Muscle of leg (tissue), 3 donors: ENCODE measurements at regions not wholly inside any gene's neighbourhood (a gene's known extent, or its start where the extent isn't known, plus 50 kb on each side); places are given as distances from the start of the nearest gene placed in this dataset.
A peak's percentile ranks its signal among the peaks of the same experiment; 100 is the strongest.
"Not testable (repeated sequence)": the region's sequence is repeated elsewhere in the genome, so short reads cannot be mapped to it uniquely, and the experiment has no call there.

Experiments
- DNase-seq: peaks from one replicate; pipeline ENCODE4 v3.0.0; 2013
- H3K27ac ChIP-seq: one replicate; pipeline ENCODE4 v1.5.1; 2013; ENCODE audit warnings: mild to moderate bottlenecking, low read length, control low read depth
- H3K27me3 ChIP-seq: one replicate; pipeline ENCODE4 v1.6.1; 2013; ENCODE audit warnings: low read length; ENCODE audit not compliant: control insufficient read depth, insufficient read depth
- H3K36me3 ChIP-seq: one replicate; pipeline ENCODE4 v1.6.1; 2013; ENCODE audit warnings: low read length; ENCODE audit not compliant: control insufficient read depth, insufficient read depth
- H3K4me1 ChIP-seq: one replicate; pipeline ENCODE4 v1.6.1; 2013; ENCODE audit warnings: low read length; ENCODE audit not compliant: control insufficient read depth, insufficient read depth
- H3K4me3 ChIP-seq: one replicate; pipeline ENCODE4 v1.5.1; 2013; ENCODE audit warnings: low read length, control low read depth
- H3K9me3 ChIP-seq: replicated peaks from 2 replicates; pipeline ENCODE4 v1.6.1; 2013; ENCODE audit warnings: low read depth, low read length; ENCODE audit not compliant: control insufficient read depth
- WGBS: methylation state at CpG from one replicate; pipeline ENCODE4 v1.1.5; 2013; ENCODE audit warnings: missing lambda C conversion rate; ENCODE audit not compliant: insufficient coverage; 5-methylcytosine and 5-hydroxymethylcytosine counted together

- not testable (repeated sequence) for H3K27ac ChIP-seq, H3K27me3 ChIP-seq, H3K9me3 ChIP-seq, H3K36me3 ChIP-seq, H3K4me3 ChIP-seq, H3K4me1 ChIP-seq, DNase-seq
- WGBS: 42% methylated on average over 3 of the region's 4 CpGs
Measured at GRCh38 chr14:71807049-71807448, 125.2 kb upstream of the RGS6 start.

GRCh38 chr14:71810800-71811199 is 121.4 kb upstream of the RGS6 start:
- not testable (repeated sequence) for H3K9me3 ChIP-seq, DNase-seq, H3K36me3 ChIP-seq, H3K27ac ChIP-seq, H3K4me3 ChIP-seq, H3K27me3 ChIP-seq, H3K4me1 ChIP-seq
- no CpG with 5 or more reads among the region's 4 CpGs for WGBS

- no peaks in the 10 kb centered on the region for H3K4me1 ChIP-seq
- H3K27me3 ChIP-seq: peaks cover 3% of the 10 kb centered on the region
- no peaks in the 10 kb centered on the region for H3K9me3 ChIP-seq
- 66% methylated on average over 4 of the region's 4 CpGs for WGBS
- H3K36me3 ChIP-seq: no peaks in the 10 kb centered on the region
- no peak for DNase-seq
- no peak overlapping the region for H3K4me3 ChIP-seq
- no peak overlapping the region for H3K27ac ChIP-seq
Measured at GRCh38 chr14:71812693-71813092, 119.5 kb upstream of the RGS6 start.

DNA sequence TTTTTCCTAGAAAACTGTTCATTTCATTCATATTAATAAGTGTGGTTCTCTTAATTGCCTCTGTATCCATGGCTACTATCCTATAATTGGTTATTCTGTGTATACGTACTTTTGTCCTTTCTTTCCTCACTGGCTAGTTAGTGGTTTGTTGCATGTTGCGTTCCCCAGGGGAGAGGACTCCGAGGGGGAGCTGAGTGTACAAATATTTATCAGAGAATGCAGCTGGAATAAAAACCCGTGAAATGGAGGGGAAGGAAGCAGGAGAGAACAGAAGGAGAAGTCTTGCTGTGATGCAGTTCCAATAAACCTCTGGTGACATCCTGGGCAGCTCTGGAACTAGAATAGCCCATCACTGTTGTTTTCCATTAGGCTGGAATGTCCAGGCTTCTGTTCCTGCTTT is 117.1 kb upstream of the RGS6 start:
- peaks cover 3% of the 10 kb centered on the region for H3K27me3 ChIP-seq
- no peak overlapping the region for H3K27ac ChIP-seq
- no peaks in the 10 kb centered on the region for H3K9me3 ChIP-seq
- no peak overlapping the region for H3K4me3 ChIP-seq
- H3K36me3 ChIP-seq: no peaks in the 10 kb centered on the region
- no peaks in the 10 kb centered on the region for H3K4me1 ChIP-seq
- no peak for DNase-seq
- WGBS: 50% methylated on average over 3 of the region's 4 CpGs

DNA sequence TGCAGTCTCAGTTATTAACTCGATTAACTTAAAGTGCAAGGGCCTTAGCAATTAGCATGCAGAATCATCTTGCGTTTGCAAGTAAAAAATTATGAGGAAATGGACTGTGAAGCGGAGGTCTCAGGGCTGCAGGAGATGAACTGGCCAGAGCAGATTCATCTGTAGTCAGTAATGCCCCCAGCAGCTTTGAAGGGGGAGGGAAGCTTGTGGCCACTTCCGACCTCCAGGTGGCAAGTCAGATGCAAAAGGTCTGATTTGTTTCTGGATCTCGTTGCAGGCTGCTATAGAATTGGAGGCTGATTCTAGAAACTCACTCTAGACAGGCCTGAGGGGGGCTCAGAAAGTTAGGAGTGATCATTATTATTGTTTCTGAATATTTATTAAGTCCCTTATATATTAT is 107.4 kb upstream of the RGS6 start:
- 76% methylated on average over 2 of the region's 5 CpGs for WGBS
- H3K4me3 ChIP-seq: no peak overlapping the region
- no peak overlapping the region for H3K27ac ChIP-seq
- no peaks in the 10 kb centered on the region for H3K9me3 ChIP-seq
- DNase-seq: no peak
- H3K36me3 ChIP-seq: no peaks in the 10 kb centered on the region
- H3K27me3 ChIP-seq: no peaks in the 10 kb centered on the region
- no peaks in the 10 kb centered on the region for H3K4me1 ChIP-seq

DNA sequence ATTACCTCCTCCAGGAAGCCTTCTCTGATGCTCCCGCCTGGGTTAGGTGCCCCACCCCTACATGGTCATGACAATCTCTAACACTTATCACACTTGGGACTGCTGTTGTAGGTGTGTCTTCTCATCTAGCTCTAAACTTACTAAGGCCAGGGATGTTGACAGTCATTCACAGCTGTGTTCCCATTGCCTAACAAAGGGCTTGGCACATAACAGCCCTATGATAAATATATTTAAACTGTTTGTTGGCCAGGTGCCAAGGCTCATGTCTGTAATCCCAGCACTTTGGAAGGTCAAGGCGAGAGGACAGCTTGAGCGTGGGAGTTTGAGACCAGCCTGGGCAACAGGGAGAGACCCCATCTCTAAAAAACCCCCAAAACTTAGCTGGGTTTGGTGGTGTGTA is 98.8 kb upstream of the RGS6 start:
- Histone ChIP-seq H3K4me3 (no peak overlapping the region), H3K27me3 (no peaks in the 10 kb centered on the region), H3K27ac (no peak overlapping the region), H3K4me1 (no peaks in the 10 kb centered on the region), H3K9me3 (no peaks in the 10 kb centered on the region), H3K36me3 (no peaks in the 10 kb centered on the region)
- no peak for DNase-seq
- no CpG with 5 or more reads among the region's 3 CpGs for WGBS

- peak; percentile 51 for DNase-seq
- H3K9me3 ChIP-seq: no peaks in the 10 kb centered on the region
- H3K4me3 ChIP-seq: no peak overlapping the region
- no peaks in the 10 kb centered on the region for H3K27me3 ChIP-seq
- H3K36me3 ChIP-seq: no peaks in the 10 kb centered on the region
- H3K27ac ChIP-seq: no peak overlapping the region
- no CpG with 5 or more reads among the region's 4 CpGs for WGBS
- H3K4me1 ChIP-seq: no peaks in the 10 kb centered on the region
Measured at GRCh38 chr14:71834284-71835204, 97.7 kb upstream of the RGS6 start.

DNA sequence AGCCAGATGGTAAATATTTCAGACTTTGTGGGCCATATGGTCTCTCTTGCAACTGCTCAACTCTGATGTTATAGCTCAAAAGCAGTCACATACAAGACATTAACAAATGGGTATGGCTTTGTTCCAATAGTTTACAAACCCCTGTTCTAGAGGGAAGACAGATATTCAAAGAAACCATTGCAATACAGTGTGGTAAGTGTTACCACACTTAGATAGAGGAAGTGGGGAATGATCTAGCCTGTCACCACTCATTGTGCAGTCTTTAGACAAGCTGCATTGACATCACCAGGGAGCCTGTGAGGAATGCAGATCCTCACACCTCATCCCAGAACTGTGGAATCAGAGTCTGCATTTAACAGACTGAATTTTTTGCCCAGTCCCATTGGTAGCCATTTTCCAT is 80.0 kb upstream of the RGS6 start:
- Histone ChIP-seq H3K9me3 (no peaks in the 10 kb centered on the region), H3K4me3 (no peak overlapping the region), H3K27ac (no peak overlapping the region), H3K36me3 (no peaks in the 10 kb centered on the region), H3K27me3 (no peaks in the 10 kb centered on the region), H3K4me1 (no peaks in the 10 kb centered on the region)
- peak; percentile 9 for DNase-seq

DNA sequence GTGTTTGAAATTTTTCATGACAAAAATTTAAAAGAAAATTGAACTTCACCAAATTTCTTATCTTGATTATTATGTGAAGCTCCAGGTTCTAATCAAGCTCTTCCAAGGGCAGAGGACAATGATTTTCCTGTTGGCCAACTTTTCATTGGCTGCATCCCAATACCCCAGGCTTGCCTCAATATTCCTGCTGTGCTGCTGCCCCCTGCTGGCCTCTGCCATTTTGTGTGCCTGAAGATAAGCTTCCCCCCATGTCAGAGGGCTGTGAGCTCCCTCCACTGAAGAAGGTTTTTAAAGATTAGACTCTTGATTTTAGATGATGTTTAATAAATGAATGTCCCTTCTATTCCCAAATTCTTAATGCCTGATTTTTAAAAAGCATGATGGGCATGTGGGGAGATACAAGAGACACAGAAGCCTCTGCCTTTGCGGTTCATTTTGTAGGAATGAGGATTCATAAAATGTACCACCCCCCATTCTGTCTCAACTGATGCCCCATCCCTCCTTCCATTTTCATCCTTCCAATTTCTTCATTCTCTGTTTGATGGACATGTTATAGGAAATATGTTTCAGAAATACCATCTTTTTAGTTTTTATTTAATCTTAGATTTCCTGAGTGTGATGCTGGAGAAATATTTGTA is 76.7 kb upstream of the RGS6 start:
- Histone ChIP-seq H3K36me3 (no peaks in the 10 kb centered on the region), H3K4me1 (no peaks in the 10 kb centered on the region), H3K9me3 (no peaks in the 10 kb centered on the region), H3K4me3 (no peak overlapping the region), H3K27me3 (no peaks in the 10 kb centered on the region), H3K27ac (no peak overlapping the region)
- DNase-seq: peak; percentile 43
- no CpG with 5 or more reads among the region's 1 CpG for WGBS

DNA sequence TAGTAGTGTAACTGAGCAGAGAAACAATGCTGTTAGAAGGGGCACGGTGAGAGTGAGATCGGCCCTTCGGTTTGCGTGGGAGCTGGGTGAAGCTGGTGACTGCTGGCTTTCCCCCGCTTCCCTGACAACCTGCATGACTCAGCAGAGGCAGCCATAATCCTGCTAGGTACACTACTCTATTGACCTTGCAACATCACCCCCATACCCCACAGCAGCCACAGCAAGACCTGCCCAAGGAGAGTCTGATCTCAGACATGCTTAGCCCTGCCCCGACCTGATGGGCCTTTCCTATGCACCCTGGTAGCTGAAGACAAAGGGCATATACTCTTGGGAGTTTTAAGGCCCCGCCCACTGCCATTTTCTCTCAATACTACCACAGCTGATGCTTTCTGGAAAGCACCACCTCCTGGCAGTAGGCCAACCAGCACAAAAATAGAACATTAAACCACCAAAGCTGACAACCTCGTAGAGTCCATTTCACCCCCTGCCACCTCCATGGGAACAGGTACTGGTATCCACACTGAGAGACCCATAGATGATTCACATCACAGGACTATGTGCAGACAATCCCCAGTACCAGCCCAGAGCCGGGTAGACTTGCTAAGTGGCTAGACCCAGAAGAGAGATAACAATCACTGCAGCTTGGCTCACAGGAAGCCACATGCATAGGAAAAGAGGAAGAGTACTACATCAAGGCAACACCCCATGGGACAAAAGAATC is 75.9 kb upstream of the RGS6 start:
- DNase-seq: no peak
- 94% methylated on average over 6 of the region's 9 CpGs for WGBS
- H3K4me3 ChIP-seq: no peak overlapping the region
- no peaks in the 10 kb centered on the region for H3K9me3 ChIP-seq
- no peaks in the 10 kb centered on the region for H3K36me3 ChIP-seq
- no peaks in the 10 kb centered on the region for H3K27me3 ChIP-seq
- no peak overlapping the region for H3K27ac ChIP-seq
- H3K4me1 ChIP-seq: no peaks in the 10 kb centered on the region
